ENCODE measurements at regions not wholly inside any gene's neighbourhood (a gene's known extent, or its start where the extent isn't known, plus 50 kb on each side); places are given as distances from the start of the nearest gene placed in this dataset.

GRCh38 chr2:19669126-19669525, 232.7 kb downstream of the TTC32 start:
- TF ChIP-seq CTCF (conservative IDR thresholded peaks at IDR 0.05; ENCODE audit: low read depth, low read length) (no peak), EZH2 (IDR thresholded peaks at IDR 0.05; ENCODE audit: borderline replicate concordance, low read depth, low read length, poor library complexity, severe bottlenecking) (no peak)
